ENCODE measurements at regions not wholly inside any gene's neighbourhood (a gene's known extent, or its start where the extent isn't known, plus 50 kb on each side); places are given as distances from the start of the nearest gene placed in this dataset.
"Not testable (repeated sequence)": the region's sequence is repeated elsewhere in the genome, so short reads cannot be mapped to it uniquely, and the experiment has no call there.

DNA sequence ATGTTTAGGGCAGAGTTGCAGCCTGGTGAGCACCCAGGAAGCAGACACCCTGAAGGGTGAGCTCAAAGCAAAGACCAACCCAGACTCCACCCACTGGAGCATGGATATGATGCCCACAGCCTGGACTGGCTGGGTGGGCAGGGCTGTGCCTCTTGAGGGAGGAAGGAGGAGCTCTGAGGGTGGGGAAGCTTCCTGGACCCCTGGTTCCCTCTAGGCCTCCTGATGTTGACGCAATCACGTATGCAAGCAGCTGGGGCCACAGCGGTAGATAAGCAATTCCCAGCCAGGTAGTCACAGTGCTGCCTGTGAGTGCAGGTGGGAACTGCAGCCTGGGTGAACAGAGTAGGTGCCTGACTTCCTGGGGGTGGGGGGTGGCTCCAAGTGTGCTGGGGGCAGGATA lies 271.5 kb downstream of the CDK5RAP2 start:
- Mint-ChIP-seq H3K27ac (ENCODE audit: unreplicated experiment) (no peak overlapping the region), H3K4me3 (ENCODE audit: unreplicated experiment) (no peak overlapping the region), H3K27me3 (ENCODE audit: unreplicated experiment) (peaks cover 5% of the 10 kb centered on the region), H3K9me3 (ENCODE audit: unreplicated experiment) (peaks cover 7% of the 10 kb centered on the region), H3K4me1 (ENCODE audit: low read depth, unreplicated experiment) (peaks cover 6% of the 10 kb centered on the region), H3K36me3 (ENCODE audit: unreplicated experiment) (peaks cover 9% of the 10 kb centered on the region)
- DNase-seq: no peak
- TF ChIP-seq, protein P1, sequence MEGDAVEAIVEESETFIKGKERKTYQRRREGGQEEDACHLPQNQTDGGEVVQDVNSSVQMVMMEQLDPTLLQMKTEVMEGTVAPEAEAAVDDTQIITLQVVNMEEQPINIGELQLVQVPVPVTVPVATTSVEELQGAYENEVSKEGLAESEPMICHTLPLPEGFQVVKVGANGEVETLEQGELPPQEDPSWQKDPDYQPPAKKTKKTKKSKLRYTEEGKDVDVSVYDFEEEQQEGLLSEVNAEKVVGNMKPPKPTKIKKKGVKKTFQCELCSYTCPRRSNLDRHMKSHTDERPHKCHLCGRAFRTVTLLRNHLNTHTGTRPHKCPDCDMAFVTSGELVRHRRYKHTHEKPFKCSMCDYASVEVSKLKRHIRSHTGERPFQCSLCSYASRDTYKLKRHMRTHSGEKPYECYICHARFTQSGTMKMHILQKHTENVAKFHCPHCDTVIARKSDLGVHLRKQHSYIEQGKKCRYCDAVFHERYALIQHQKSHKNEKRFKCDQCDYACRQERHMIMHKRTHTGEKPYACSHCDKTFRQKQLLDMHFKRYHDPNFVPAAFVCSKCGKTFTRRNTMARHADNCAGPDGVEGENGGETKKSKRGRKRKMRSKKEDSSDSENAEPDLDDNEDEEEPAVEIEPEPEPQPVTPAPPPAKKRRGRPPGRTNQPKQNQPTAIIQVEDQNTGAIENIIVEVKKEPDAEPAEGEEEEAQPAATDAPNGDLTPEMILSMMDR (IDR thresholded peaks at IDR 0.05; ENCODE audit: partially characterized antibody, unreplicated experiment): no peak

DNA sequence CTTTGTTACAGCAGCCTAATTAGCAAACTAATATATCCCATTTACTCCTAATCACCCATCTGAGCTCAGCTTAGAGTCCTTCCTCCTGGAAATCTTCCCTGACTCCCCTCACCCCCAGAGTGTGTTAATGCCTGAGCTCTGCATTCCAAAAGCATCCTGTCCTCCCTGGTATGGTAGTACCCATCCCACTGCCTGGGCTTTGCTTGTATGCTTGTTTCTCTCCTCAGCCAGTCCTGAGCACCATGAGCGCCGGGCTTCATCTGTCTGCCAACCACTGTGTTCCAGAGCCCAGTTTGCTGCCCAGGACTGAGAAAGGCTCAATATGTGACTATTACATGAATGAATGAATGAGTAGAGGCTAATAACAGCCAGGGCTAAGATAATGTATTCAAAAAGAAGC lies 272.4 kb downstream of the CDK5RAP2 start:
- H3K4me3 Mint-ChIP-seq (ENCODE audit: unreplicated experiment): no peak overlapping the region
- peaks cover 5% of the 10 kb centered on the region for H3K27me3 Mint-ChIP-seq (ENCODE audit: unreplicated experiment)
- TF ChIP-seq, protein P1 (IDR thresholded peaks at IDR 0.05; ENCODE audit: partially characterized antibody, unreplicated experiment): no peak
- no peak overlapping the region for H3K27ac Mint-ChIP-seq (ENCODE audit: unreplicated experiment)
- DNase-seq: no peak
- peaks cover 8% of the 10 kb centered on the region for H3K9me3 Mint-ChIP-seq (ENCODE audit: unreplicated experiment)
- H3K4me1 Mint-ChIP-seq (ENCODE audit: low read depth, unreplicated experiment): peaks cover 6% of the 10 kb centered on the region
- H3K36me3 Mint-ChIP-seq (ENCODE audit: unreplicated experiment): peaks cover 9% of the 10 kb centered on the region

DNA sequence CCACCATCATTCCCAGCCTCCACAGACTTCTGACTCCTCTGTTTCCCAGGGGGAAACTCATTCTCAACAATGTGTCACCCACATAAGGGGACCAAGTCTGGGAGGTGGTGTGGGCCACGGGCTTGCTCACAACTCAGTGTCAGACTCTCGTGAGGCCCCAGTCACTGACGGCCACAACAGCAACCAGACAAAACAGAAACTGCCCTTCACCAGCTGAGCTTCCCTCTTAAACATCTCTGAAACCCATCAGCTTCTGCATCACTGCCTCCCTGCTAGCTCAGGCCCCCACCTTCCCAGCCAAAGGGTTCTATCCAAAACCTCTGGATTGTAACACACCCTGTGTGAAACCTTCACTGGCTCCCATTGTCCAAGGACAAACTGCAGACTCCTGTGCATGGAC lies 273.4 kb downstream of the CDK5RAP2 start:
- Mint-ChIP-seq H3K27ac (ENCODE audit: unreplicated experiment) (no peak overlapping the region), H3K4me3 (ENCODE audit: unreplicated experiment) (no peak overlapping the region), H3K9me3 (ENCODE audit: unreplicated experiment) (peaks cover 8% of the 10 kb centered on the region), H3K36me3 (ENCODE audit: unreplicated experiment) (peaks cover 9% of the 10 kb centered on the region), H3K27me3 (ENCODE audit: unreplicated experiment) (peaks cover 6% of the 10 kb centered on the region), H3K4me1 (ENCODE audit: low read depth, unreplicated experiment) (peaks cover 6% of the 10 kb centered on the region)
- DNase-seq: no peak
- TF ChIP-seq, protein P1 (IDR thresholded peaks at IDR 0.05; ENCODE audit: partially characterized antibody, unreplicated experiment): no peak

DNA sequence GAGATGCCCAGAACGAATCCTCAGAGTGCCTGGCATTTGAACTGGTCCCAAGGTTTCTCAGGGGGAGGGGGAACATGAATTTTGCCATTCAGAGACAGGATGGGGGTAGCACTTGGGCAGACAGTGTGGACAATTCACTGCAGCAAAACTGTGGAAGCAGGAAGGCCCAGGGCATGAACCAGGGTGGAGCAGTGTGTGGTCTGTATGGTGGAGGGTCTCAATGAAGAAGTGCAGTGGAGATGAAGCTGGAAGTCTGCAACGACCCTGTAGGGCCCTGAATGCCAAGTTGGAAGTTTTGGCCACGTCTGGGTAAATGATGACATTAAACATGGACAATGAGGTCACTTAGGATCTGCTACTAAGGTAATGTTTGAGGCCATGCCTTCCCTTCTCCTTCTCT lies 273.9 kb downstream of the CDK5RAP2 start:
- Mint-ChIP-seq H3K9me3 (ENCODE audit: unreplicated experiment) (peaks cover 8% of the 10 kb centered on the region), H3K36me3 (ENCODE audit: unreplicated experiment) (peaks cover 9% of the 10 kb centered on the region), H3K4me3 (ENCODE audit: unreplicated experiment) (no peak overlapping the region), H3K27me3 (ENCODE audit: unreplicated experiment) (peaks cover 6% of the 10 kb centered on the region), H3K27ac (ENCODE audit: unreplicated experiment) (peak overlapping the region; percentile 78), H3K4me1 (ENCODE audit: low read depth, unreplicated experiment) (peaks cover 6% of the 10 kb centered on the region)
- DNase-seq: no peak
- TF ChIP-seq, protein P1 (IDR thresholded peaks at IDR 0.05; ENCODE audit: partially characterized antibody, unreplicated experiment): no peak

DNA sequence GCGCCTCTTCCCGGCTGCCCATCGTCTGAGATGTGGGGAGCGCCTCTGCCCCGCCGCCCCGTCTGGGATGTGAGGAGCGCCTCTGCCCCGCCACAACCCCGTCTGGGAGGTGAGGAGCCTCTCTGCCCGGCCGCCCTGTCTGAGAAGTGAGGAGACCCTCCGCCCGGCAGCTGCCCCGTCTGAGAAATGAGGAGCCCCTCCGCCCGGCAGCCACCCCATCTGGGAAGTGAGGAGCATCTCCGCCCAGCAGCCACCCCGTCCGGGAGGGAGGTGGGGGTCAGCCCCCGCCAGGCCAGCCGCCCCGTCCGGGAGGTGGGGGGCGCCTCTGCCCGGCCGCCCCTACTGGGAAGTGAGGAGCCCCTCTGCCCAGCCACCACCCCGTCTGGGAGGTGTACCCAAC lies 275.1 kb downstream of the CDK5RAP2 start:
- not testable (repeated sequence) for H3K36me3 Mint-ChIP-seq (ENCODE audit: unreplicated experiment); H3K27ac Mint-ChIP-seq (ENCODE audit: unreplicated experiment); H3K4me1 Mint-ChIP-seq (ENCODE audit: low read depth, unreplicated experiment); H3K4me3 Mint-ChIP-seq (ENCODE audit: unreplicated experiment); H3K27me3 Mint-ChIP-seq (ENCODE audit: unreplicated experiment); H3K9me3 Mint-ChIP-seq (ENCODE audit: unreplicated experiment); DNase-seq

DNA sequence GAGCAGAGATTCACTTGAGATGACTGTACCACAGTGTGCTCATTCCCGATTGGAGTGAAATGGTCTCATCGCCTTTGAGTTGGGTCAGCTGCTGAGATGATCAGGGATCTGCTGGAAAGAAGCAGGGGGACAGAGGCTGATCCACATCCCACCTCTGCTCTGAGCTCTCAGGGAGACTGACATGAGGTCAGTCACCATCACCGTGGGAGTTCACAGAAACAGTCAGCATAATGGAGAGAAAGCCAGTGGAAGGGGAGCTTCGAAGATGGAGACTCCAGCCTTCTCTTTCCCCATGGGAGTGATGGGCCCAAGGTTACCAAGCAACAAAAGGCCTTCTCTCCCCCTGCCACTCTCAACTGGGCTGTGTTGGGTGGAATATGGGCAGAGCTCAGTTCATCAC lies 276.4 kb downstream of the CDK5RAP2 start:
- Mint-ChIP-seq H3K9me3 (ENCODE audit: unreplicated experiment) (peaks cover 7% of the 10 kb centered on the region), H3K4me3 (ENCODE audit: unreplicated experiment) (no peak overlapping the region), H3K27me3 (ENCODE audit: unreplicated experiment) (peaks cover 6% of the 10 kb centered on the region), H3K27ac (ENCODE audit: unreplicated experiment) (no peak overlapping the region), H3K4me1 (ENCODE audit: low read depth, unreplicated experiment) (peaks cover 4% of the 10 kb centered on the region), H3K36me3 (ENCODE audit: unreplicated experiment) (peaks cover 9% of the 10 kb centered on the region)
- TF ChIP-seq, protein P1 (IDR thresholded peaks at IDR 0.05; ENCODE audit: partially characterized antibody, unreplicated experiment): no peak
- no peak for DNase-seq

All from glutamatergic neuron (in vitro differentiated cells).